K562 (cell line): ENCODE measurements at regions not wholly inside any gene's neighbourhood (a gene's known extent, or its start where the extent isn't known, plus 50 kb on each side); places are given as distances from the start of the nearest gene placed in this dataset.

Experiments used
- ATAC-seq: fragments of 200-7000 bp; cut with Tn5 transposase; 3 replicates; pipeline ENCODE4 v1.9.1; 2020; ENCODE audit warnings: moderate library complexity
- BruUV-seq: library from RNA; stranded (reverse); fragments of 400-500 nt; replicated peaks from 2 replicates; lab custom pipeline; 2021; lab: Mats Ljungman, UMichigan
- CTCF ChIA-PET: fragments of 300-600 bp; formaldehyde crosslinking; extraction: SDS; loops from one replicate; lab custom pipeline; 2021; ENCODE audit warnings: low intra/inter-chr PET ratio; lab: Yijun Ruan, JAX
- POLR2A ChIA-PET: fragments of 300-600, 350-650 bp; sonication (Branson Sonifier 250); formaldehyde crosslinking; extraction: SDS; loops from one replicate; lab custom pipeline; 2021; ENCODE audit warnings: antibody characterized with exemption, inconsistent platforms; lab: Yijun Ruan, JAX
- DNase-seq, 4 experiments: peaks; one replicate each; pipeline versions ENCODE4 v3.0.0 to v3.0.0-alpha.2; 2011 to 2018; ENCODE audit warnings: low spot score in 3 of 4, mixed read lengths in 3 of 4; ENCODE audit errors: extremely low read depth in 1 of 4
- FAIRE-seq: peaks from 2 replicates; lab custom pipeline; 2011; peaks lifted over from hg19 to GRCh38; lab: Jason Lieb, UNC
- H2AFZ ChIP-seq: 2 replicates; pipeline ENCODE4 v1.6.0; 2011; ENCODE audit warnings: low read depth, low read length, control low read depth, inconsistent platforms
- H3K27ac ChIP-seq: fragments of 200-600 bp; 3 replicates; pipeline ENCODE4 v1.8.0; 2011; ENCODE audit warnings: low read depth, mild to moderate bottlenecking, control low read depth, inconsistent platforms, low read length, moderate library complexity, mixed read lengths; ENCODE audit errors: extremely low read depth
- H3K27me3 ChIP-seq, 2 experiments: fragments of 300-600 bp in 1 of 2; 2 replicates in 1 of 2; 3 replicates in 1 of 2; pipeline versions ENCODE4 v1.6.0 to v1.8.0; 2011; ENCODE audit warnings: inconsistent platforms in 2 of 2, low read length in 2 of 2, mild to moderate bottlenecking in 1 of 2, mixed read lengths in 1 of 2, moderate library complexity in 1 of 2; ENCODE audit not compliant: control insufficient read depth in 2 of 2, insufficient read depth in 2 of 2
- H3K36me3 ChIP-seq: fragments of 300-600 bp; 3 replicates; pipeline ENCODE4 v1.8.0; 2011; ENCODE audit warnings: mild to moderate bottlenecking, low read length, inconsistent platforms; ENCODE audit not compliant: control insufficient read depth, insufficient read depth
- H3K4me1 ChIP-seq, 2 experiments: fragments of 200-600 bp in 1 of 2; replicated peaks in 1 of 2; 2 replicates in 1 of 2; 3 replicates in 1 of 2; pipeline versions ENCODE4 v1.5.1 to v1.8.0; 2011; ENCODE audit warnings: inconsistent platforms in 2 of 2, low read length in 2 of 2, mild to moderate bottlenecking in 1 of 2, mixed read lengths in 1 of 2, moderate library complexity in 1 of 2; ENCODE audit not compliant: control insufficient read depth in 2 of 2, insufficient read depth in 2 of 2
- H3K4me2 ChIP-seq: 2 replicates; pipeline ENCODE4 v1.6.1; 2011; ENCODE audit warnings: low read length, control low read depth, inconsistent platforms, mixed read lengths; ENCODE audit not compliant: insufficient read depth
- H3K4me3 ChIP-seq: fragments of 200-600 bp; sonication (generic), shearing (Covaris generic); 2 replicates; pipeline ENCODE4 v1.5.1; 2016; ENCODE audit warnings: control low read depth, inconsistent platforms
- H3K79me2 ChIP-seq: fragments of 200-600 bp; 3 replicates; pipeline ENCODE4 v1.8.0; 2011; ENCODE audit warnings: low read length, inconsistent platforms; ENCODE audit not compliant: control insufficient read depth, insufficient read depth
- H3K9ac ChIP-seq, 2 experiments: 2 replicates each; pipeline versions ENCODE4 v1.6.0 to v1.6.1; 2011; ENCODE audit warnings: low read depth in 2 of 2, low read length in 2 of 2, control low read depth in 1 of 2, inconsistent platforms in 1 of 2, mild to moderate bottlenecking in 1 of 2, mixed read lengths in 1 of 2; ENCODE audit not compliant: insufficient read depth in 1 of 2
- H3K9me1 ChIP-seq: one replicate; pipeline ENCODE4 v1.6.0; 2011; ENCODE audit warnings: inconsistent platforms, mild to moderate bottlenecking, low read length, moderate library complexity; ENCODE audit not compliant: control insufficient read depth, insufficient read depth
- H3K9me3 ChIP-seq: replicated peaks from 2 replicates; pipeline ENCODE4 v1.5.1; 2011; ENCODE audit warnings: low read depth, low read length, inconsistent platforms; ENCODE audit not compliant: control insufficient read depth, insufficient read depth
- H4K20me1 ChIP-seq: replicated peaks from 2 replicates; pipeline ENCODE4 v1.6.1; 2011; ENCODE audit warnings: low read length, inconsistent platforms, mixed read lengths; ENCODE audit not compliant: control insufficient read depth, insufficient read depth
- CHD4 ChIP-seq: fragments of 200-600 bp; sonication (generic); IDR thresholded peaks from 3 replicates; pipeline ENCODE4 v1.6.1; 2012; ENCODE audit warnings: low read depth, mild to moderate bottlenecking, mixed read lengths, low read length, inconsistent platforms; ENCODE audit not compliant: insufficient read depth, insufficient replicate concordance, poor library complexity, severe bottlenecking
- ELK3 ChIP-seq: fragments of 450-650 bp; formaldehyde crosslinking; IDR thresholded peaks from 2 replicates; pipeline ENCODE4 v1.4.0; 2020; ENCODE audit warnings: mild to moderate bottlenecking
- ID3 ChIP-seq, 2 experiments: fragments of 250-450 bp in 1 of 2; fragments of 450-650 bp in 1 of 2; sonication (Bioruptor Pico) in 1 of 2; IDR thresholded peaks; 2 replicates each; pipeline versions ENCODE4 v1.6.1 to v1.8.0; 2016 to 2021; ENCODE audit warnings: mild to moderate bottlenecking in 2 of 2, moderate library complexity in 2 of 2, missing compliant biosample characterization in 1 of 2, missing genetic modification characterization in 1 of 2
- KHSRP ChIP-seq: fragments of 450-650 bp; IDR thresholded peaks from 2 replicates; pipeline ENCODE4 v1.6.1; 2017
- PPARD ChIP-seq: fragments of 250-450 bp; sonication (Bioruptor Pico); IDR thresholded peaks from 2 replicates; pipeline ENCODE4 v1.8.0; 2022; ENCODE audit warnings: inconsistent platforms, mild to moderate bottlenecking, moderate library complexity
- PREB ChIP-seq: sonication (generic); formaldehyde crosslinking; IDR thresholded peaks from 2 replicates; pipeline ENCODE4 v1.8.1; 2023; ENCODE audit warnings: mild to moderate bottlenecking, missing genetic modification reagents
- PRPF4 ChIP-seq: fragments of 200-400 bp; formaldehyde crosslinking; IDR thresholded peaks from one replicate; pipeline ENCODE4 v1.6.1; 2017; ENCODE audit warnings: low read length, low read depth, mild to moderate bottlenecking; ENCODE audit not compliant: insufficient read depth, poor library complexity, severe bottlenecking
- SMC3 ChIP-seq: conservative IDR thresholded peaks from 2 replicates; pipeline ENCODE4 v1.6.1; 2011; ENCODE audit warnings: low read depth, low read length, improper control_type of control experiment; ENCODE audit not compliant: insufficient read depth
- SRSF3 ChIP-seq: fragments of 200-400 bp; formaldehyde crosslinking; IDR thresholded peaks from 2 replicates; pipeline ENCODE4 v1.6.1; 2016; ENCODE audit warnings: mild to moderate bottlenecking, low read length, moderate library complexity; ENCODE audit not compliant: insufficient read depth
- STAT5B ChIP-seq: fragments of 250-450 bp; sonication (Bioruptor Pico); IDR thresholded peaks from 2 replicates; pipeline ENCODE4 v1.8.0; 2021; ENCODE audit warnings: mild to moderate bottlenecking, inconsistent platforms
- TRIM28 ChIP-seq: fragments of 450-650 bp; IDR thresholded peaks from 2 replicates; pipeline ENCODE4 v1.6.1; 2017
- XRCC5 ChIP-seq: fragments of 200-400 bp; formaldehyde crosslinking; IDR thresholded peaks from 2 replicates; pipeline ENCODE4 v1.6.1; 2017; ENCODE audit warnings: low read depth, mild to moderate bottlenecking, low read length
- ZHX1 ChIP-seq: fragments of 150-350 bp; conservative IDR thresholded peaks from 2 replicates; pipeline ENCODE4 v1.6.1; 2014; ENCODE audit warnings: low read length
- WGBS: fragments of 100-300 bp; shearing (Covaris generic); methylation state at CpG from one replicate; pipeline ENCODE4 v1.1.6; 2016; ENCODE audit warnings: low coverage, mixed read lengths; ENCODE audit not compliant: insufficient coverage; ENCODE audit errors: missing lambda C conversion rate; 5-methylcytosine and 5-hydroxymethylcytosine counted together
- in situ Hi-C: fragments of 300-500 bp; cut with MboI; formaldehyde crosslinking; loops from 4 replicates; pipeline ENCODE4 v1.15.0; 2018; ENCODE audit warnings: inconsistent platforms, mixed read lengths
- intact Hi-C: fragments of 100-400 bp; cut with micrococcal nuclease; formaldehyde crosslinking; loops from 2 replicates; pipeline ENCODE4 v1.14.2; 2022

GRCh38 chr9:108395421-108395820, 460.4 kb downstream of the ACTL7B start:
- ATAC-seq, result no peak
- no peak for DNase-seq
- Histone ChIP-seq H3K4me1 (no peaks in the 10 kb centered on the region), H3K27me3 (peaks cover 0 to 3% of the 10 kb centered on the region in 2 experiments; a peak in 1 of 5 replicates), H3K9me1 (no peaks in the 10 kb centered on the region), H3K4me2 (no peak overlapping the region), H2AFZ (no peak overlapping the region), H3K9ac (no peak overlapping the region), H4K20me1 (no peaks in the 10 kb centered on the region), H3K36me3 (no peaks in the 10 kb centered on the region), H3K4me3 (no peak overlapping the region), H3K9me3 (0 out of 2 replicates have a peak, but pooled peaks cover 1% of the 10 kb centered on the region), H3K79me2 (no peaks in the 10 kb centered on the region), H3K27ac (no peak overlapping the region)
- ChIA-PET CTCF (no interaction called here), POLR2A (no interaction called here)
- BruUV-seq, result no TSS peak
- FAIRE-seq, result no peak
- WGBS, result 3% methylated on average over 4 of the region's 4 CpGs
- intact Hi-C loops (no loop called here), in situ Hi-C loops (no loop called here)
- TF ChIP-seq ID3 (CRISPR knock-in tag; IDR thresholded peaks at IDR 0.05) (no peak), ID3 (tag; IDR thresholded peaks at IDR 0.05) (no peak), TRIM28 (no peak), SRSF3 (no peak), STAT5B (CRISPR knock-in tag) (no peak), PREB (CRISPR knock-in tag) (no peak), XRCC5 (no peak), ZHX1 (no peak), SMC3 (no peak), PPARD (no peak), PRPF4 (no peak), ELK3 (CRISPR knock-in tag) (no peak), KHSRP (no peak), CHD4 (no peak)
- TF ChIP-seq, all 486 proteins: peak for 0
